ENCODE measurements at regions not wholly inside any gene's neighbourhood (a gene's known extent, or its start where the extent isn't known, plus 50 kb on each side); places are given as distances from the start of the nearest gene placed in this dataset.

DNA sequence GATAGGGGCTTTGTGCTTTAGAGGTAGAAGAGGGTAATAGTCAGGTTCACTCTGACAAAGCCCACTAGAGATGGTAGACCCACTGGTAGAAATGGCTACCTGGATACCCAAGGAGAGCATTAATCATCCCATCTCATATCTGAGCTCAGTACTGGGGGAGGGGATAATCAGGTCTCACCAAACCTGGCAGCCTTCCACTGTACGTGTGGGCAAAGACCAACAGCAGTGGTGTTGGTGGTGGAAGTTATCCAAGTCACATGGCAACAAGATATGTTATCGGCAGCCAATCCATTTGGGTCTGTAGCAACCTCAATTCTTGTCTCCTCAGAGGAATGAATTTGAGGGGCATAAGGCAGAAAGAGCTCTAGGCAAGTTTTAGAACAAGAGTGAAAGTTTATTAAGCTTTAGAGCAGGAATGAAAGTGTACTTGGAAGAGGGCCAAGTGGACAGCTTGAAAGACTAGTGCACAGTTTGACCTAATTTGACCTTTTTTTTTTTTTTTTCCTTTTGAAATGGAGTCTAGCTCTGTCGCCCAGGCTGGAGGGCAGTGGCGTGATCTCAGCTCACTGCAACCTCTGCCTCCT is 67.0 kb upstream of the CXCL13 start:
- no peak for DNase-seq
